GM12864 (cell line): ENCODE measurements at regions not wholly inside any gene's neighbourhood (a gene's known extent, or its start where the extent isn't known, plus 50 kb on each side); places are given as distances from the start of the nearest gene placed in this dataset.

Source experiments
- DNase-seq: peaks from one replicate; pipeline ENCODE4 v3.0.0-alpha.2; 2011; ENCODE audit warnings: low read depth
- H3K4me3 ChIP-seq: 2 replicates; pipeline ENCODE4 v1.5.1; 2011; ENCODE audit warnings: mild to moderate bottlenecking, low read depth, low read length, control low read depth
- CTCF ChIP-seq: IDR thresholded peaks from 2 replicates; pipeline ENCODE4 v1.5.1; 2011; ENCODE audit warnings: low read depth, mild to moderate bottlenecking, moderate library complexity, low read length, control low read depth, inconsistent platforms; ENCODE audit errors: missing control alignments

GRCh38 chr10:59595593-59595992 is 114.1 kb downstream of the SLC16A9 start:
- TF ChIP-seq CTCF: no peak
- no peak overlapping the region for H3K4me3 ChIP-seq
- DNase-seq: no peak

- no peak for DNase-seq
- no peak for TF ChIP-seq CTCF
- no peak overlapping the region for H3K4me3 ChIP-seq
Measured at GRCh38 chr10:59593768-59594167, 115.9 kb downstream of the SLC16A9 start.

- no peak for DNase-seq
- no peak for TF ChIP-seq CTCF
- H3K4me3 ChIP-seq: no peak overlapping the region
Measured at GRCh38 chr10:59589796-59590195, 119.9 kb downstream of the SLC16A9 start.

- no peak for DNase-seq
Measured at GRCh38 chr10:59588791-59589190, 120.9 kb downstream of the SLC16A9 start.

GRCh38 chr10:59587756-59588140 is 121.9 kb downstream of the SLC16A9 start:
- no peak overlapping the region for H3K4me3 ChIP-seq
- no peak for TF ChIP-seq CTCF
- DNase-seq: no peak

More at GRCh38 chr10:59588791-59589190, 120.9 kb downstream of the SLC16A9 start:
- H3K4me3 ChIP-seq: no peak overlapping the region
- TF ChIP-seq CTCF: no peak

- no peak overlapping the region for H3K4me3 ChIP-seq
- TF ChIP-seq CTCF: no peak
- no peak for DNase-seq
Measured at GRCh38 chr10:59587083-59587755, 122.4 kb downstream of the SLC16A9 start.

- no peak overlapping the region for H3K4me3 ChIP-seq
- TF ChIP-seq CTCF: no peak
- no peak for DNase-seq
Measured at GRCh38 chr10:59586407-59586891, 123.2 kb downstream of the SLC16A9 start.
